ENCODE measurements at regions not wholly inside any gene's neighbourhood (a gene's known extent, or its start where the extent isn't known, plus 50 kb on each side); places are given as distances from the start of the nearest gene placed in this dataset.
"Not testable (repeated sequence)": the region's sequence is repeated elsewhere in the genome, so short reads cannot be mapped to it uniquely, and the experiment has no call there.

DNA sequence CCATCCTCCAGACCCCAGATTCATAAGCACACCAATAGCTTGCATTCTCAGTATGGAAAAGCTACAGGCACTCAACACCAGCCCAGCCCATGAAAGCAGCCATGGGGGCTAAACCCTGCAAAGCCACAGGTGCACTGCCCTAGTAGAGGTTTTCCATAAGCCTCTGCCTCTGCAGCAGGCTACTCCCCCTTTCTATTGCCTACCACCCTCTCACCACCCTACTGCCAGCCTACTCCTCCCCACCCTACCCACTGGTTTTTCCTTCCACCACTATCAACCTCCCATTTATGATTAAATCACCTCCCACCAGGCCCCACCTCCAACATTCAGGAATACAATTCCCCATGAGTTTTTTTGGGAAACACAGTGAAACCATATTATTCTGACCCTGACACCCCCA is 96.4 kb upstream of the TEKT4 start:
- Histone ChIP-seq H3K27ac (no peak overlapping the region), H3K36me3 (no peaks in the 10 kb centered on the region), H3K4me1 (replicated peaks) (no peaks in the 10 kb centered on the region), H3K4me3 (no peak overlapping the region), H3K9me3 (no peaks in the 10 kb centered on the region), H3K27me3 (replicated peaks; ENCODE audit: insufficient read depth) (no peaks in the 10 kb centered on the region)
- intact Hi-C loops (cut with DNase I) = no loop called here
- no peak for DNase-seq (ENCODE audit: low spot score)
- TF ChIP-seq POLR2AphosphoS5 (IDR thresholded peaks at IDR 0.05) (no peak), POLR2A (IDR thresholded peaks at IDR 0.05) (no peak)
- TF ChIP-seq, protein P1, sequence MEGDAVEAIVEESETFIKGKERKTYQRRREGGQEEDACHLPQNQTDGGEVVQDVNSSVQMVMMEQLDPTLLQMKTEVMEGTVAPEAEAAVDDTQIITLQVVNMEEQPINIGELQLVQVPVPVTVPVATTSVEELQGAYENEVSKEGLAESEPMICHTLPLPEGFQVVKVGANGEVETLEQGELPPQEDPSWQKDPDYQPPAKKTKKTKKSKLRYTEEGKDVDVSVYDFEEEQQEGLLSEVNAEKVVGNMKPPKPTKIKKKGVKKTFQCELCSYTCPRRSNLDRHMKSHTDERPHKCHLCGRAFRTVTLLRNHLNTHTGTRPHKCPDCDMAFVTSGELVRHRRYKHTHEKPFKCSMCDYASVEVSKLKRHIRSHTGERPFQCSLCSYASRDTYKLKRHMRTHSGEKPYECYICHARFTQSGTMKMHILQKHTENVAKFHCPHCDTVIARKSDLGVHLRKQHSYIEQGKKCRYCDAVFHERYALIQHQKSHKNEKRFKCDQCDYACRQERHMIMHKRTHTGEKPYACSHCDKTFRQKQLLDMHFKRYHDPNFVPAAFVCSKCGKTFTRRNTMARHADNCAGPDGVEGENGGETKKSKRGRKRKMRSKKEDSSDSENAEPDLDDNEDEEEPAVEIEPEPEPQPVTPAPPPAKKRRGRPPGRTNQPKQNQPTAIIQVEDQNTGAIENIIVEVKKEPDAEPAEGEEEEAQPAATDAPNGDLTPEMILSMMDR (IDR thresholded peaks at IDR 0.05) = no peak

DNA sequence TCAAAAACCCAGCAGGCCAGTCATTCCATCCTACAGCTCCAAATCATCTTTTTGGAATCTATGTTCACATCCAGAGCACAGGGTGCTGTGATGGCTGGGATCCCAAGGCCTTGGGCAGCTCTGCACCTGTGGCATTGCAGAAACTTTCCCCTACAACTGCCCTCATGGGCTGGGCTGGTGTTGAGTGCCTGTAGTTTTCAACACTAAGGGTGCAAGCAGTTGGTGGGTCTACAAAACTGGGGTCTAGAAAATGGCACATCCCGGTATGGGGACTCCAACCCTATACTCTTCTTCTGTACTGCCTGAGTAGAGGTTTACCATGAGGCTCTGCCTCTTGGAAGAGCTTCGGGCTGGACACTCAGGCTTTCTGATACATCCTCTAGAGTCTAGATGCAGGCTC is 95.2 kb upstream of the TEKT4 start:
- TF ChIP-seq POLR2A (IDR thresholded peaks at IDR 0.05) (no peak), POLR2AphosphoS5 (IDR thresholded peaks at IDR 0.05) (no peak)
- TF ChIP-seq, protein P1 (IDR thresholded peaks at IDR 0.05) = no peak
- Histone ChIP-seq H3K4me3 (no peak overlapping the region), H3K27me3 (replicated peaks; ENCODE audit: insufficient read depth) (no peaks in the 10 kb centered on the region), H3K9me3 (no peaks in the 10 kb centered on the region), H3K36me3 (no peaks in the 10 kb centered on the region), H3K27ac (no peak overlapping the region), H3K4me1 (replicated peaks) (no peaks in the 10 kb centered on the region)
- intact Hi-C loops (cut with DNase I) = no loop called here
- WGBS = 94% methylated on average over 2 of the region's 2 CpGs
- no peak for DNase-seq (ENCODE audit: low spot score)

DNA sequence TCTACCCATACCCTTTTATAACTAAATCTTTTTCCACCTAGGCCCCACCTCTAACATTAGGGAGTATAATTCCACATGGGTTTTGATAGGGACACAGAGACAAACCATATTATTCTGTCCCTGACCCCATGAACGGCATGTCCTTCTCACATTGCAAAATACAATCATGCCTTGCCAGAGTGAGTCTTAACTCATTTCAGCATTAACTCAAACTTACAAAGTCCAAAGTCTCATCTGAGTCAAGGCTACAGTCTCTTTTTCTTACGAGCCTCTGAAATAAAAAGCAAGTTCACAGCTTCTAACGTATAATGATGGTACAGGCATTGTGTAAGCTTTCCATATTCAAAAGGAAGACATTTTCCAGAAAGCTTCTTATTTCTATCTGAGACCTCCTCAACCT is 86.1 kb upstream of the TEKT4 start:
- 91% methylated on average over 3 of the region's 3 CpGs for WGBS
- DNase-seq (ENCODE audit: low spot score); H3K27me3 ChIP-seq (replicated peaks; ENCODE audit: insufficient read depth); H3K4me3 ChIP-seq; H3K9me3 ChIP-seq; H3K27ac ChIP-seq; intact Hi-C loops (cut with DNase I); H3K36me3 ChIP-seq; H3K4me1 ChIP-seq (replicated peaks): not testable (repeated sequence)

DNA sequence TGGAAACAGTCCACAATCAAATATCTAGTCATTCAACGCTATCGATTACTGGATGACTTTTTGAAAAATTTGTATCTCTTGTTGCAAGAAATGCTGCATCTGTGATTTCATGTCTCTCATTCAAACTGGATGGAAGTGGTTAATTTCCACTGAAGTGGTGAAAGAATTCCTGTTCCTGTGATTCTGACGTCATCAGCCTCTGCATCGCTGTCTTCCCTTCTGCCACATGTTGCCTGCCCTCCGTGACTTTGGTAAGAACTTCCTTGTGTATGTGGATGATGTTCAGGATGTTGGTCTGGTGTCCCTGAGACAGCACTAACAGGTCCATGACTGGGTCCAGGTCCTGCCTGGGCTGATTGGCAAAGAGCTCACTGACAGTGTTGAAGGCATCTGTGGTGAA is 84.8 kb upstream of the TEKT4 start:
- H3K4me1 ChIP-seq (replicated peaks); DNase-seq (ENCODE audit: low spot score); H3K4me3 ChIP-seq; H3K27ac ChIP-seq; H3K36me3 ChIP-seq; H3K9me3 ChIP-seq; H3K27me3 ChIP-seq (replicated peaks; ENCODE audit: insufficient read depth); intact Hi-C loops (cut with DNase I): not testable (repeated sequence)
- WGBS = 85% methylated on average over 5 of the region's 5 CpGs

DNA sequence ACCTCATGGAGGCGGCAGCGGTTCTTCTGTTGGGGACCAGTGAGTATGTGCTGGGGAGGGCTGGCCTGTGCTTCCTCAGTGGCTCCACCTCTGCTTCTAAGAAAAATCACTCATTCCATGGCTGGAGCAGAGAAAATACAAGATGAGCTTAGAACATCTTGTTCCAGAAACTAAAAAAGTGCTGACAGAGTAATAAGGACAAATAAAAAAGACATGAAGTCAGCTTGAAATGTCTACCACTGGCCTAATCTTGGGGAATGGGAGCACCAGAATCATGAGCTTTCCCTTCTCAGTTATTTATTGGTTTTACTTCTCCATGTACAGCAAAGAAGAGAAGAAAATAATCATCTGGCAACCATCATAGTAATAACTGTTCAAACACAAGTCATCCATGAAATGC is 81.1 kb upstream of the TEKT4 start:
- H3K9me3 ChIP-seq; H3K4me1 ChIP-seq (replicated peaks); DNase-seq (ENCODE audit: low spot score); H3K4me3 ChIP-seq; intact Hi-C loops (cut with DNase I); H3K27me3 ChIP-seq (replicated peaks; ENCODE audit: insufficient read depth); H3K36me3 ChIP-seq; H3K27ac ChIP-seq: not testable (repeated sequence)
- WGBS = 100% methylated on average over 2 of the region's 2 CpGs

DNA sequence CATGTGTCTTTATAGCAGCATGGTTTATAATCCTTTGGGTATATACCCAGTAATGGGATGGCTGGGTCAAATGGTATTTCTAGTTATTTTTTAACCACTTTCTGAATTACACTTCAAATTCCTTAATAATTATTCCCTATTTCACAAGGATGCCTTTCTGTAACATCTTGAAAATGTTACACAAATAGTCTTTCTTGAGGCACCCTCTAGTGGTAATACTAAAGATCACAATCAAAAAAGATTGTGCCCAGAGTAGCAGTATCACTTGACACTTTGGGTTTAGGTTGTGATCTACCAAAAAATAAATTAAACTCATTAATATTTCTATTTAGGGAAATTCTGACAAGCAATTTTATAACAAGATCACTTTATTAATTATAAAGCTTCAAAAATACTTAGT is 74.0 kb upstream of the TEKT4 start:
- TF ChIP-seq, protein P1 (IDR thresholded peaks at IDR 0.05) = peak in 3 of 4 experiments; percentile 29 to 41 (median 31)
- intact Hi-C loops (cut with DNase I); H3K36me3 ChIP-seq; H3K4me3 ChIP-seq; H3K27me3 ChIP-seq (replicated peaks; ENCODE audit: insufficient read depth); H3K9me3 ChIP-seq; DNase-seq (ENCODE audit: low spot score); H3K27ac ChIP-seq; H3K4me1 ChIP-seq (replicated peaks): not testable (repeated sequence)

Small RNA genes lying in the stretch of these regions (small RNA-seq; reads per million reads assigned to genes)
- 0 reads per million in 2 donors for gene CNN2P11

All from prostate gland (tissue), 2 donors.